ENCODE measurements at regions not wholly inside any gene's neighbourhood (a gene's known extent, or its start where the extent isn't known, plus 50 kb on each side); places are given as distances from the start of the nearest gene placed in this dataset.

DNA sequence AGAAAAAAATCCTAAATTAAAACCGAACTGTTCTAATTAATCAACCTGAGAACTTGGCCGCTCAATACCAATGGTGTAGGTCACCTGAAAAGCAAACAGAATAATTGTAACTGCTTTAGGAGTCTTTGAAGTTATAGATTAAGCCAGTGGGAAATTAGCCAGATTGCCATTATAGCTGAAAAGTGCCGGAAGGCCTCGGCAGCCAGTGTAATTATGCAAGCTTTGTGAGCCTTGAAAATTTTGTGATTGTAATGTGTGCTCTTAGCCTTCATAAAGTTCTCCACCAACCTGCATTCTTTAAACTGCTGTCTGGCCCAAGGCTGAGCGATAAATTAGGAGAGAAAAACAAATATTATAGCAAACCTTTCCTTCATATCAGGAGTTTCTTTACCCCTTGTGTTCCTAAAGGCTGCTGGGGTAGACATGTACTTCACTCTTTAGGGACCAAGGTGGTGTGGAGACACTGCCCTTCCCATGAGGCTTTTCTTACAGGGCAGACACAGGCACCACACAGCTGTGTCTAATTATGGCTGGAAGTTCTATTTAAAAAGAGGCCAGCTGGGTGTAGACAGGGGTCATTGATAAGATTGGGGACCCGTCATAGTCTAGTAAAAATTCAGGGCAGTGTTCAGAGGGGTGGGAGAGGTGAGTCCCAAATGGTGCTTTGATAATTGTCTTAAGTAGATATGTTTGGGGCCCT, 991.2 kb downstream of the FLRT2 start:
- WGBS, 4 donors, result 59 to 69% (median 66%) methylated on average over 6 of the region's 6 CpGs
- intact Hi-C loops (cut with DNase I), result no loop called here
- Histone ChIP-seq H3K4me3 (no peak overlapping the region), H3K27ac (no peak overlapping the region), H3K27me3 (no peaks in the 10 kb centered on the region), H3K36me3 (replicated peaks in 1 of 2) (no peaks in the 10 kb centered on the region), H3K4me1 (replicated peaks in 1 of 2) (no peaks in the 10 kb centered on the region), H3K9me3 (replicated peaks in 1 of 3) (no peaks in the 10 kb centered on the region)
- no peak for TF ChIP-seq POLR2A (IDR thresholded peaks at IDR 0.05)
- TF ChIP-seq, protein P1, sequence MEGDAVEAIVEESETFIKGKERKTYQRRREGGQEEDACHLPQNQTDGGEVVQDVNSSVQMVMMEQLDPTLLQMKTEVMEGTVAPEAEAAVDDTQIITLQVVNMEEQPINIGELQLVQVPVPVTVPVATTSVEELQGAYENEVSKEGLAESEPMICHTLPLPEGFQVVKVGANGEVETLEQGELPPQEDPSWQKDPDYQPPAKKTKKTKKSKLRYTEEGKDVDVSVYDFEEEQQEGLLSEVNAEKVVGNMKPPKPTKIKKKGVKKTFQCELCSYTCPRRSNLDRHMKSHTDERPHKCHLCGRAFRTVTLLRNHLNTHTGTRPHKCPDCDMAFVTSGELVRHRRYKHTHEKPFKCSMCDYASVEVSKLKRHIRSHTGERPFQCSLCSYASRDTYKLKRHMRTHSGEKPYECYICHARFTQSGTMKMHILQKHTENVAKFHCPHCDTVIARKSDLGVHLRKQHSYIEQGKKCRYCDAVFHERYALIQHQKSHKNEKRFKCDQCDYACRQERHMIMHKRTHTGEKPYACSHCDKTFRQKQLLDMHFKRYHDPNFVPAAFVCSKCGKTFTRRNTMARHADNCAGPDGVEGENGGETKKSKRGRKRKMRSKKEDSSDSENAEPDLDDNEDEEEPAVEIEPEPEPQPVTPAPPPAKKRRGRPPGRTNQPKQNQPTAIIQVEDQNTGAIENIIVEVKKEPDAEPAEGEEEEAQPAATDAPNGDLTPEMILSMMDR (IDR thresholded peaks at IDR 0.05), result no peak
- DNase-seq, result no peak

DNA sequence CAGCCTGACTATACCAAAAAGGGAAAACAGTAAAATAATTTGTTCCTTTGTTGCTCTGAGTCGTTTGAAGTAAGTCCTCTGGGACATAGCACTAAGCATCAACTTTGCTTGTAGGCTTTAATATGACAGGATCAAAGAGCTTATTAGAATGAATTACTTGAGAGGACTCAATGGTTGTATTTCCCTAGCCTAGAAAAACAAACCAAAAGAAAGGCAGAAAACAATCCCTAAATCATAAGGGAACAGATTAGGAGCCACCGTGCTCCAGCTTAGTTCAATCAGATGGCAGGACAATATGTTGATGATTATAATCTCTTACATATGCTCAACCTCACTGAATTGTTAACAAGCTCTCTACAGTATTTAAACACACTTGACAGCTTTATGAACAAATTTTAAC, 988.4 kb downstream of the FLRT2 start:
- Histone ChIP-seq H3K9me3 (replicated peaks in 1 of 3) (no peaks in the 10 kb centered on the region), H3K27ac (no peak overlapping the region), H3K27me3 (no peaks in the 10 kb centered on the region), H3K36me3 (replicated peaks in 1 of 2) (no peaks in the 10 kb centered on the region), H3K4me3 (no peak overlapping the region), H3K4me1 (replicated peaks in 1 of 2) (no peaks in the 10 kb centered on the region)
- WGBS, 4 donors, result 29 to 43% (median 38%) methylated on average over 2 of the region's 2 CpGs
- DNase-seq, result no peak
- intact Hi-C loops (cut with DNase I), result no loop called here
- TF ChIP-seq POLR2A (IDR thresholded peaks at IDR 0.05), result no peak
- TF ChIP-seq, protein P1 (IDR thresholded peaks at IDR 0.05), result no peak

DNA sequence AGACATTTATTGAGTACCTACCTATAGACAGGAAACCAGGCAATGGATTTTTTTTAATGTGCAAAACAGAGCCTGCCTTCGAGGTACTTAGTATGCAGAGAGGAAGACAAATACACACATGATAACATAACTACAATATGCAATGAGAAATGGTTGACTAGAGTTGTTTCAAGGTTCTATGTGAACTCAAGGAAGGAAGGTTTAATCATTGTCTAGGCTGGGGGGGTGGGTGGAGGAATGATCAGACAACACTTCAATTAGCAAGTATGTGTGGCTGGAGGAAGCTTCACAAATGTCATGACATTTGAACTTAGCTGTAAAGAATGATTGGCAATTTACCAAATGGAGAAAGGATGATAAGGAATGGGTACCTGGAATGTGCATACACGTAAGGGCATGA, 985.3 kb downstream of the FLRT2 start:
- no peak for TF ChIP-seq POLR2A (IDR thresholded peaks at IDR 0.05)
- Histone ChIP-seq H3K27ac (no peak overlapping the region), H3K36me3 (replicated peaks in 1 of 2) (no peaks in the 10 kb centered on the region), H3K4me3 (no peak overlapping the region), H3K9me3 (replicated peaks in 1 of 3) (no peaks in the 10 kb centered on the region), H3K4me1 (replicated peaks in 1 of 2) (no peaks in the 10 kb centered on the region), H3K27me3 (no peaks in the 10 kb centered on the region)
- WGBS, 4 donors, result 66 to 80% (median 74%) methylated on average over 2 of the region's 2 CpGs
- intact Hi-C loops (cut with DNase I), result no loop called here
- no peak for DNase-seq

- TF ChIP-seq, protein P1 (IDR thresholded peaks at IDR 0.05), result no peak
- TF ChIP-seq POLR2A (IDR thresholded peaks at IDR 0.05), result no peak
- intact Hi-C loops (cut with DNase I), result no loop called here
- H3K27ac ChIP-seq, result no peak overlapping the region
- 70 to 74% (median 72%) methylated on average over 3 of the region's 3 CpGs for WGBS, 4 donors
- H3K27me3 ChIP-seq, result no peaks in the 10 kb centered on the region
- H3K9me3 ChIP-seq (replicated peaks in 1 of 3), result no peaks in the 10 kb centered on the region
- H3K4me1 ChIP-seq (replicated peaks in 1 of 2), result no peaks in the 10 kb centered on the region
- H3K36me3 ChIP-seq (replicated peaks in 1 of 2), result no peaks in the 10 kb centered on the region
- no peak for DNase-seq
- H3K4me3 ChIP-seq, result no peak overlapping the region
These were observed 983.6 kb downstream of the FLRT2 start for GRCh38 chr14:86513564-86513963.

GRCh38 chr14:86513056-86513455, 983.1 kb downstream of the FLRT2 start:
- DNase-seq, result no peak
- intact Hi-C loops (cut with DNase I), result no loop called here
- H3K4me1 ChIP-seq (replicated peaks in 1 of 2), result no peaks in the 10 kb centered on the region
- H3K36me3 ChIP-seq (replicated peaks in 1 of 2), result no peaks in the 10 kb centered on the region
- no peaks in the 10 kb centered on the region for H3K9me3 ChIP-seq (replicated peaks in 1 of 3)
- H3K27ac ChIP-seq, result no peak overlapping the region
- WGBS, 4 donors, result 72 to 81% (median 77%) methylated on average over 4 of the region's 4 CpGs
- no peak for TF ChIP-seq POLR2A (IDR thresholded peaks at IDR 0.05)
- TF ChIP-seq, protein P1 (IDR thresholded peaks at IDR 0.05), result no peak
- no peak overlapping the region for H3K4me3 ChIP-seq
- H3K27me3 ChIP-seq, result no peaks in the 10 kb centered on the region

All from adrenal gland (tissue), 9 donors.